Ovary (tissue), 3 donors: ENCODE measurements at regions not wholly inside any gene's neighbourhood (a gene's known extent, or its start where the extent isn't known, plus 50 kb on each side); places are given as distances from the start of the nearest gene placed in this dataset.

Experiments used
- CTCF ChIP-seq, 3 donors: fragments of 450-650 bp in 2 of 3; fragments of 200-600 bp in 1 of 3; IDR thresholded peaks; one replicate each; pipeline versions ENCODE4 v1.5.1 to v1.8.0; 2016 to 2022; ENCODE audit warnings: antibody characterized with exemption in 3 of 3, mild to moderate bottlenecking in 1 of 3
- POLR2A ChIP-seq: fragments of 450-650 bp; IDR thresholded peaks from one replicate; pipeline ENCODE4 v1.6.1; 2017; ENCODE audit warnings: antibody characterized with exemption, mild to moderate bottlenecking, moderate library complexity
- donor health status: DM: no; HTN: no; CAD: no.

GRCh38 chr6:97347111-97347510, 64.1 kb upstream of the MMS22L start:
- TF ChIP-seq POLR2A = no peak
- no peak for TF ChIP-seq CTCF (IDR thresholded peaks at IDR 0.05)
